CD14-positive monocyte (primary cell): ENCODE measurements at regions not wholly inside any gene's neighbourhood (a gene's known extent, or its start where the extent isn't known, plus 50 kb on each side); places are given as distances from the start of the nearest gene placed in this dataset.

Experiments
- DNase-seq, 3 donors: peaks; one replicate each; pipeline ENCODE4 v3.0.0-alpha.2; 2011 to 2022
- H2AFZ ChIP-seq: 2 replicates; pipeline ENCODE4 v1.6.0; 2012; ENCODE audit warnings: mild to moderate bottlenecking, low read depth, low read length, inconsistent platforms; ENCODE audit not compliant: insufficient read depth, poor library complexity, severe bottlenecking
- H3K27ac ChIP-seq, 2 donors: 1 replicate in 1 of 2; 2 replicates in 1 of 2; pipeline ENCODE4 v1.5.1; 2012 to 2013; ENCODE audit warnings: low read length in 2 of 2, control low read depth in 1 of 2, inconsistent platforms in 1 of 2, low read depth in 1 of 2, mild to moderate bottlenecking in 1 of 2
- H3K27me3 ChIP-seq, 2 donors: one replicate each; pipeline versions ENCODE4 v1.6.0 to v1.6.1; 2011 to 2013; ENCODE audit warnings: low read length in 2 of 2; ENCODE audit not compliant: control insufficient read depth in 2 of 2, insufficient read depth in 2 of 2
- H3K36me3 ChIP-seq, 2 donors: replicated peaks in 1 of 2; 1 replicate in 1 of 2; 2 replicates in 1 of 2; pipeline versions ENCODE4 v1.5.1 to v1.6.1; 2012 to 2013; ENCODE audit warnings: low read length in 2 of 2, control low read depth in 1 of 2, inconsistent platforms in 1 of 2, mild to moderate bottlenecking in 1 of 2; ENCODE audit not compliant: insufficient read depth in 2 of 2, control insufficient read depth in 1 of 2
- H3K4me1 ChIP-seq, 2 donors: 1 replicate in 1 of 2; 2 replicates in 1 of 2; pipeline versions ENCODE4 v1.5.1 to v1.6.1; 2012 to 2013; ENCODE audit warnings: low read length in 2 of 2, control low read depth in 1 of 2, inconsistent platforms in 1 of 2, mild to moderate bottlenecking in 1 of 2, moderate library complexity in 1 of 2; ENCODE audit not compliant: insufficient read depth in 2 of 2, control insufficient read depth in 1 of 2
- H3K4me2 ChIP-seq: replicated peaks from 2 replicates; pipeline ENCODE3; 2012; ENCODE audit warnings: low read length, moderate library complexity, mild to moderate bottlenecking; ENCODE audit not compliant: poor library complexity, severe bottlenecking; ENCODE audit errors: extremely low read depth
- H3K4me3 ChIP-seq, 3 experiments: fragments of 200-600 bp in 1 of 3; sonication (generic) in 1 of 3; replicated peaks in 1 of 3; 1 replicate in 2 of 3; 2 replicates in 1 of 3; pipeline ENCODE4 v1.5.1; 2011 to 2013; ENCODE audit warnings: low read length in 3 of 3, mild to moderate bottlenecking in 3 of 3, control low read depth in 2 of 3, low read depth in 2 of 3, inconsistent platforms in 1 of 3, moderate library complexity in 1 of 3
- H3K79me2 ChIP-seq: 2 replicates; pipeline ENCODE4 v1.6.0; 2012; ENCODE audit warnings: mild to moderate bottlenecking, control low read depth, inconsistent platforms, low read length, moderate library complexity; ENCODE audit not compliant: insufficient read depth
- H3K9ac ChIP-seq: 2 replicates; pipeline ENCODE4 v1.6.0; 2017; ENCODE audit warnings: low read length, mild to moderate bottlenecking; ENCODE audit not compliant: insufficient read depth, poor library complexity, severe bottlenecking
- H3K9me3 ChIP-seq, 2 donors: replicated peaks in 1 of 2; 1 replicate in 1 of 2; 2 replicates in 1 of 2; pipeline versions ENCODE4 v1.5.1 to v1.6.1; 2012 to 2013; ENCODE audit warnings: low read length in 2 of 2, control low read depth in 1 of 2; ENCODE audit not compliant: control insufficient read depth in 1 of 2, insufficient read depth in 1 of 2
- H4K20me1 ChIP-seq: 2 replicates; pipeline ENCODE4 v1.6.0; 2012; ENCODE audit warnings: mild to moderate bottlenecking, low read length, control low read depth, moderate library complexity; ENCODE audit not compliant: insufficient read depth
- H3K27ac Mint-ChIP-seq, 7 donors: one replicate each; pipeline ENCODE4 v1.8.0; 2020; ENCODE audit warnings: mild to moderate bottlenecking in 7 of 7, mixed read lengths in 7 of 7, moderate library complexity in 6 of 7, inconsistent platforms in 2 of 7
- H3K27me3 Mint-ChIP-seq, 3 donors: one replicate each; pipeline ENCODE4 v1.8.0; 2021 to 2022; ENCODE audit warnings: low read depth in 3 of 3, mild to moderate bottlenecking in 3 of 3, mixed read lengths in 3 of 3, moderate library complexity in 3 of 3, inconsistent platforms in 1 of 3
- H3K36me3 Mint-ChIP-seq, 2 donors: one replicate each; pipeline ENCODE4 v1.8.0; 2020; ENCODE audit warnings: mixed read lengths in 2 of 2, inconsistent platforms in 1 of 2, mild to moderate bottlenecking in 1 of 2
- H3K4me1 Mint-ChIP-seq: one replicate; pipeline ENCODE4 v1.8.0; 2020; ENCODE audit warnings: mild to moderate bottlenecking, mixed read lengths
- H3K4me3 Mint-ChIP-seq, 2 donors: one replicate each; pipeline ENCODE4 v1.8.0; 2020; ENCODE audit warnings: mild to moderate bottlenecking in 2 of 2, mixed read lengths in 2 of 2, moderate library complexity in 1 of 2
- H3K9me3 Mint-ChIP-seq, 7 donors: one replicate each; pipeline ENCODE4 v1.8.0; 2020 to 2022; ENCODE audit warnings: mixed read lengths in 7 of 7, mild to moderate bottlenecking in 6 of 7, moderate library complexity in 6 of 7, inconsistent platforms in 2 of 7
- WGBS: methylation state at CpG from one replicate; pipeline ENCODE4 v1.1.5; 2013; ENCODE audit warnings: missing lambda C conversion rate; ENCODE audit not compliant: insufficient coverage; 5-methylcytosine and 5-hydroxymethylcytosine counted together
- intact Hi-C, 2 donors: fragments of 100-400 bp; cut with micrococcal nuclease; formaldehyde crosslinking; loops; one replicate each; pipeline versions ENCODE4 v1.15.0 to v1.15.1; 2023
- TF ChIP-seq, protein P1 (sequence below): fragments of 200-600 bp; IDR thresholded peaks from one replicate; pipeline ENCODE4 v1.8.0; 2022; ENCODE audit warnings: antibody characterized with exemption, mild to moderate bottlenecking

DNA sequence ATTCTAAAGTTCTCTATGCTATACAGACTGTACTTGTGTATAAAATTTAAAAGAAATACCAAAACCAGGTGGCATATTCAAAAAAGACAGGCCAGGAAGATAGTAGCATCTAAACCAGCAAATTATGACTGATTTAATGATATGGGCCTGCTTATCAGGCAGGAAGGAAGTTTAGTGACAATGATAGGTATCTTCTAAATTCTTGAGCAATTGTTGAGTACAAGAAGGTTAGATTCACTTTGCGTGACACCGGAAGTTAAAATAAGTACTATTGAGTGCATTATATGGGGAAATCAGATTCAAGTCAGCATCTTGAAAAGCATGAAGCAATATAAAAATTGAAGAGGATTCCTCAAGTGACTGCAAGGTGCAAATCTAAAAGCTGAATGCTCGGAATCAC lies 186.8 kb upstream of the RGS18 start:
- H3K9me3 ChIP-seq: peaks cover 0 to 6% of the 10 kb centered on the region in 2 donors
- H3K9me3 Mint-ChIP-seq: peaks cover 0 to 14% (median 8%) of the 10 kb centered on the region in 7 donors
- no peak overlapping the region for H3K9ac ChIP-seq
- 100% methylated on average over 2 of the region's 3 CpGs for WGBS
- H3K79me2 ChIP-seq: no peaks in the 10 kb centered on the region
- no peak overlapping the region for H3K27ac Mint-ChIP-seq
- H3K36me3 ChIP-seq: no peaks in the 10 kb centered on the region
- H3K36me3 Mint-ChIP-seq: no peaks in the 10 kb centered on the region
- no peak overlapping the region for H3K4me3 Mint-ChIP-seq
- H3K27me3 ChIP-seq: no peaks in the 10 kb centered on the region
- DNase-seq: no peak
- no peaks in the 10 kb centered on the region for H3K27me3 Mint-ChIP-seq
- H3K4me3 ChIP-seq: no peak overlapping the region
- no peaks in the 10 kb centered on the region for H3K4me1 ChIP-seq
- no peaks in the 10 kb centered on the region for H3K4me1 Mint-ChIP-seq
- H3K4me2 ChIP-seq: no peak overlapping the region
- TF ChIP-seq, protein P1, sequence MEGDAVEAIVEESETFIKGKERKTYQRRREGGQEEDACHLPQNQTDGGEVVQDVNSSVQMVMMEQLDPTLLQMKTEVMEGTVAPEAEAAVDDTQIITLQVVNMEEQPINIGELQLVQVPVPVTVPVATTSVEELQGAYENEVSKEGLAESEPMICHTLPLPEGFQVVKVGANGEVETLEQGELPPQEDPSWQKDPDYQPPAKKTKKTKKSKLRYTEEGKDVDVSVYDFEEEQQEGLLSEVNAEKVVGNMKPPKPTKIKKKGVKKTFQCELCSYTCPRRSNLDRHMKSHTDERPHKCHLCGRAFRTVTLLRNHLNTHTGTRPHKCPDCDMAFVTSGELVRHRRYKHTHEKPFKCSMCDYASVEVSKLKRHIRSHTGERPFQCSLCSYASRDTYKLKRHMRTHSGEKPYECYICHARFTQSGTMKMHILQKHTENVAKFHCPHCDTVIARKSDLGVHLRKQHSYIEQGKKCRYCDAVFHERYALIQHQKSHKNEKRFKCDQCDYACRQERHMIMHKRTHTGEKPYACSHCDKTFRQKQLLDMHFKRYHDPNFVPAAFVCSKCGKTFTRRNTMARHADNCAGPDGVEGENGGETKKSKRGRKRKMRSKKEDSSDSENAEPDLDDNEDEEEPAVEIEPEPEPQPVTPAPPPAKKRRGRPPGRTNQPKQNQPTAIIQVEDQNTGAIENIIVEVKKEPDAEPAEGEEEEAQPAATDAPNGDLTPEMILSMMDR: no peak
- no peak overlapping the region for H2AFZ ChIP-seq
- intact Hi-C loops: no loop called here
- no peaks in the 10 kb centered on the region for H4K20me1 ChIP-seq
- no peak overlapping the region for H3K27ac ChIP-seq

DNA sequence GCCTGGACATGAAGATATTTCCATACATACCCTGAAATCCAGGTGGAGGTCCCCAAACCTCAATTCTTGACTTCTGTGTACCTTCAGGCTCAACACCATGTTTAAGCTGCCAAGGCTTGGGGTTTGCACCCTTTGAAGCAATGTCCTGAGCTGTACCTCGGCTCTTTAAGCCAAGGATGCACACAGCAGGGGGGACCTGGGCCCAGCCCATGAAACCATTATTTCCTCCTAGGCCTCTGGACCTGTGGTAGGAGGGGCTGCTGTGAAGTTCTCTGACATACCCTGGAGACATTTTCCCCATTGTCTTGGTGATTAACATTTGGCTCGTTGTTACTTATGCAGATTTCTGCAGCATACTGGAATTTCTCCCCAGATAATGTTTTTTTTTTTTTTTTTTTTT lies 184.3 kb upstream of the RGS18 start:
- Histone ChIP-seq H3K27ac (no peak overlapping the region), H3K27me3 (no peaks in the 10 kb centered on the region), H3K4me2 (no peak overlapping the region), H3K9ac (no peak overlapping the region), H3K4me3 (no peak overlapping the region), H3K4me1 (no peaks in the 10 kb centered on the region), H4K20me1 (no peaks in the 10 kb centered on the region), H3K9me3 (peaks cover 0 to 6% of the 10 kb centered on the region in 2 donors), H3K36me3 (no peaks in the 10 kb centered on the region), H2AFZ (no peak overlapping the region), H3K79me2 (no peaks in the 10 kb centered on the region)
- H3K27me3 Mint-ChIP-seq: no peaks in the 10 kb centered on the region
- DNase-seq: no peak
- TF ChIP-seq, protein P1: no peak
- peaks cover 0 to 14% (median 8%) of the 10 kb centered on the region in 7 donors for H3K9me3 Mint-ChIP-seq
- H3K36me3 Mint-ChIP-seq: no peaks in the 10 kb centered on the region
- H3K4me1 Mint-ChIP-seq: peaks cover 5% of the 10 kb centered on the region
- no peak overlapping the region for H3K4me3 Mint-ChIP-seq
- intact Hi-C loops: no loop called here
- H3K27ac Mint-ChIP-seq: no peak overlapping the region
- no CpG with 5 or more reads among the region's 2 CpGs for WGBS
